ENCODE measurements at regions not wholly inside any gene's neighbourhood (a gene's known extent, or its start where the extent isn't known, plus 50 kb on each side); places are given as distances from the start of the nearest gene placed in this dataset.

DNA sequence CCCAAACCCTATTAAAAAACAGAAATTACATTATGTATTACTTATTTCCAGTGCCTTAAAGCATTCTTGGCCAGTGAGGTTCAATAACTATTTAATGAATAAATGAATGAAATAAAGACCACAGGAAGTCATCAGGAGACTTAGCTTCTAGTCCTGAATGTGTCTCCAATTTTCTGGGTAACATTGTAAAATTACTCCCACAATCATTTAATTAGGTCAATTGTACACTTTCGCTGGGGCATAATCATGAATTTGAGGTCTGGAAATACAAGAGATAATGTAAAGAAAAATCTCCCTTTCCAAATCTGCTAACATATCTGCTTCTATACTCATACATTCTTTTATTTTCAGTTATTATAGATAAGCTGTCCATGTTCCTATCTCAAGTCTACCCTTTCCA is 199.2 kb downstream of the TLR4 start:
- Histone ChIP-seq H3K27me3 (ENCODE audit: control insufficient read depth, insufficient read depth, low read length) (no peaks in the 10 kb centered on the region), H3K36me3 (ENCODE audit: control insufficient read depth, insufficient read depth, low read length) (no peaks in the 10 kb centered on the region), H3K79me2 (ENCODE audit: control insufficient read depth, insufficient read depth, low read length) (no peaks in the 10 kb centered on the region), H2AFZ (ENCODE audit: low read length) (no peak overlapping the region), H3K9me3 (ENCODE audit: control insufficient read depth, insufficient read depth, low read depth, low read length) (no peaks in the 10 kb centered on the region), H3K27ac (ENCODE audit: insufficient read depth, low read length) (no peak overlapping the region), H3K9ac (ENCODE audit: insufficient read depth, low read length) (no peak overlapping the region), H4K20me1 (ENCODE audit: control insufficient read depth, extremely low read depth, insufficient read depth, low read length) (no peaks in the 10 kb centered on the region), H3K4me1 (ENCODE audit: control insufficient read depth, extremely low read depth, insufficient read depth, low read length) (no peaks in the 10 kb centered on the region), H3K4me3 (replicated peaks in 1 of 4; ENCODE audit: control extremely low read depth in 1 of 4, insufficient read depth in 1 of 4, low read depth in 3 of 4, low read length in 4 of 4) (no peak overlapping the region), H3K4me2 (ENCODE audit: extremely low read depth, insufficient read depth, low read length) (no peak overlapping the region)
- DNase-seq (ENCODE audit: low read depth in 2 of 2), result no peak
- no peak for TF ChIP-seq EZH2 (IDR thresholded peaks at IDR 0.05; ENCODE audit: low read length, missing control alignments)
- TF ChIP-seq, protein P1, sequence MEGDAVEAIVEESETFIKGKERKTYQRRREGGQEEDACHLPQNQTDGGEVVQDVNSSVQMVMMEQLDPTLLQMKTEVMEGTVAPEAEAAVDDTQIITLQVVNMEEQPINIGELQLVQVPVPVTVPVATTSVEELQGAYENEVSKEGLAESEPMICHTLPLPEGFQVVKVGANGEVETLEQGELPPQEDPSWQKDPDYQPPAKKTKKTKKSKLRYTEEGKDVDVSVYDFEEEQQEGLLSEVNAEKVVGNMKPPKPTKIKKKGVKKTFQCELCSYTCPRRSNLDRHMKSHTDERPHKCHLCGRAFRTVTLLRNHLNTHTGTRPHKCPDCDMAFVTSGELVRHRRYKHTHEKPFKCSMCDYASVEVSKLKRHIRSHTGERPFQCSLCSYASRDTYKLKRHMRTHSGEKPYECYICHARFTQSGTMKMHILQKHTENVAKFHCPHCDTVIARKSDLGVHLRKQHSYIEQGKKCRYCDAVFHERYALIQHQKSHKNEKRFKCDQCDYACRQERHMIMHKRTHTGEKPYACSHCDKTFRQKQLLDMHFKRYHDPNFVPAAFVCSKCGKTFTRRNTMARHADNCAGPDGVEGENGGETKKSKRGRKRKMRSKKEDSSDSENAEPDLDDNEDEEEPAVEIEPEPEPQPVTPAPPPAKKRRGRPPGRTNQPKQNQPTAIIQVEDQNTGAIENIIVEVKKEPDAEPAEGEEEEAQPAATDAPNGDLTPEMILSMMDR (conservative IDR thresholded peaks at IDR 0.05 in 1 of 2, IDR thresholded peaks at IDR 0.05 in 1 of 2; ENCODE audit: low read depth in 1 of 2, low read length in 2 of 2), result no peak

DNA sequence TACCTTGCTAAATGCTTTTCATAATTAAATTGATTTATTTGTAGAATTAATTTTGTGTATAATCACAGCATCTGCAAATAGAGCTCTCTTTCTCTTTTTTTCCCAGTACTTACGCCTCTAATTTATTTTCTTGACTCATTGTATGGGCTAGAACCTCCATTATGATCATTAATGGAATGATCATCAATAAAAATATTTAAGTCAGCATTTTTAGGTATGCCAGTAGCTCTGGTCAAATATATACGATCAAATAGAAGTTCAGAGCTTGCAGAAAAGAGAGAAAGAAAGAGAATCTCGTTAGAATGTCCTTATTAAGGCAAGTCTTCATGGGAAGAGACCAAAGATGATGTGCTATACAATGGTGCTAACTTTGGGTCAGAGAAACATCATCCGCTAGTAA is 202.6 kb downstream of the TLR4 start:
- Histone ChIP-seq H3K9me3 (ENCODE audit: control insufficient read depth, insufficient read depth, low read depth, low read length) (no peaks in the 10 kb centered on the region), H3K36me3 (ENCODE audit: control insufficient read depth, insufficient read depth, low read length) (no peaks in the 10 kb centered on the region), H3K27ac (ENCODE audit: insufficient read depth, low read length) (no peak overlapping the region), H3K9ac (ENCODE audit: insufficient read depth, low read length) (no peak overlapping the region), H3K79me2 (ENCODE audit: control insufficient read depth, insufficient read depth, low read length) (no peaks in the 10 kb centered on the region), H3K4me1 (ENCODE audit: control insufficient read depth, extremely low read depth, insufficient read depth, low read length) (no peaks in the 10 kb centered on the region), H3K4me3 (replicated peaks in 1 of 4; ENCODE audit: control extremely low read depth in 1 of 4, insufficient read depth in 1 of 4, low read depth in 3 of 4, low read length in 4 of 4) (no peak overlapping the region), H4K20me1 (ENCODE audit: control insufficient read depth, extremely low read depth, insufficient read depth, low read length) (no peaks in the 10 kb centered on the region), H3K4me2 (ENCODE audit: extremely low read depth, insufficient read depth, low read length) (no peak overlapping the region), H3K27me3 (ENCODE audit: control insufficient read depth, insufficient read depth, low read length) (no peaks in the 10 kb centered on the region), H2AFZ (ENCODE audit: low read length) (no peak overlapping the region)
- TF ChIP-seq, protein P1 (conservative IDR thresholded peaks at IDR 0.05 in 1 of 2, IDR thresholded peaks at IDR 0.05 in 1 of 2; ENCODE audit: low read depth in 1 of 2, low read length in 2 of 2), result no peak
- TF ChIP-seq EZH2 (IDR thresholded peaks at IDR 0.05; ENCODE audit: low read length, missing control alignments), result no peak
- DNase-seq (ENCODE audit: low read depth in 2 of 2), result no peak

DNA sequence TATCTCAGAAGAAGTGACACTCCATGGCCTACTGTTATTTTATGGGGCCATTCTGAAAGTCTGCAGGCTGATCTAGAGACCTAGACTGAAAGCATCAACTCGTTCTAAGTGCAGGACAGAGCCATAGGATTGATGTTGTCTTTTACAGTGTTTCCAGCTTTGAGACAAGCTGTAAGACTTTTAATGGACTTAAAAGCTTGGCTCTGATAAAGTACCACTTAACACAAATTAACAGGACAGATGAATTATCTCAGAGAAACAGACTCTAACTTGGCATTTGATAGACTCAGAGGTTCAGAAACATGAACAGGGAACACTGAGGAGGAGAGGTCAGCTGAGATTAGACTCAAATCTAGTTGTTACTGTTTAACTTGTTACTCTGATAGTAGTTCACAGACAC is 203.2 kb downstream of the TLR4 start:
- no peaks in the 10 kb centered on the region for H3K27me3 ChIP-seq (ENCODE audit: control insufficient read depth, insufficient read depth, low read length)
- H3K4me3 ChIP-seq (replicated peaks in 1 of 4; ENCODE audit: control extremely low read depth in 1 of 4, insufficient read depth in 1 of 4, low read depth in 3 of 4, low read length in 4 of 4), result no peak overlapping the region
- H2AFZ ChIP-seq (ENCODE audit: low read length), result no peak overlapping the region
- no peak for DNase-seq (ENCODE audit: low read depth in 2 of 2)
- no peaks in the 10 kb centered on the region for H3K79me2 ChIP-seq (ENCODE audit: control insufficient read depth, insufficient read depth, low read length)
- TF ChIP-seq, protein P1 (conservative IDR thresholded peaks at IDR 0.05 in 1 of 2, IDR thresholded peaks at IDR 0.05 in 1 of 2; ENCODE audit: low read depth in 1 of 2, low read length in 2 of 2), result no peak
- no peak for TF ChIP-seq EZH2 (IDR thresholded peaks at IDR 0.05; ENCODE audit: low read length, missing control alignments)
- H3K36me3 ChIP-seq (ENCODE audit: control insufficient read depth, insufficient read depth, low read length), result no peaks in the 10 kb centered on the region
- no peaks in the 10 kb centered on the region for H3K9me3 ChIP-seq (ENCODE audit: control insufficient read depth, insufficient read depth, low read depth, low read length)
- no peaks in the 10 kb centered on the region for H3K4me1 ChIP-seq (ENCODE audit: control insufficient read depth, extremely low read depth, insufficient read depth, low read length)
- no peaks in the 10 kb centered on the region for H4K20me1 ChIP-seq (ENCODE audit: control insufficient read depth, extremely low read depth, insufficient read depth, low read length)
- no peak overlapping the region for H3K27ac ChIP-seq (ENCODE audit: insufficient read depth, low read length)
- no peak overlapping the region for H3K4me2 ChIP-seq (ENCODE audit: extremely low read depth, insufficient read depth, low read length)
- H3K9ac ChIP-seq (ENCODE audit: insufficient read depth, low read length), result no peak overlapping the region
